Fibroblast of skin of abdomen (primary cell): ENCODE measurements at regions not wholly inside any gene's neighbourhood (a gene's known extent, or its start where the extent isn't known, plus 50 kb on each side); places are given as distances from the start of the nearest gene placed in this dataset.
"Not testable (repeated sequence)": the region's sequence is repeated elsewhere in the genome, so short reads cannot be mapped to it uniquely, and the experiment has no call there.

Experiments used
- DNase-seq: peaks from one replicate; pipeline ENCODE4 v3.0.0-alpha.2; 2013

DNA sequence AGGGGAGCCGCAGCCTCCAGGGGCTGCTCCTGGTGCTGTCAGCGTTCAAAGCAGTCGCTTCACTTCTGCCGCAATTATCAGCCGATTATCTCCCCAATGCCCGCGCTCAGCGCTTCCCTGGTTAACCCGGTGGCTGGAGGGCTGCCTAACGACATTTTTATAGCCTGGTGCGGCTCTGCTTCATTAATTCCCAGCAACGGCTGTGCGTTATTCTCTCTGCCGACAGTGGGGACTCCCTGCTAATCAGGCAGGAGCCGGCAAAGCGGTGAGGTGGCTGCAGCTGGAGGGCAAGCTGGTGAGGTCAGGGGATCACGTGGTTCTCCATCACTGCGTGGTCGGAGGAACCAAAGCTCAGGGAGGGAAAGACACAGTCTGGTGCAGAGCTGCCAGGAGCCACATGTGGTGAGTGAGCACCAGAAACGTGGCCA is 62.9 kb downstream of the GLRX5 start:
- peak; percentile 24 for DNase-seq

DNA sequence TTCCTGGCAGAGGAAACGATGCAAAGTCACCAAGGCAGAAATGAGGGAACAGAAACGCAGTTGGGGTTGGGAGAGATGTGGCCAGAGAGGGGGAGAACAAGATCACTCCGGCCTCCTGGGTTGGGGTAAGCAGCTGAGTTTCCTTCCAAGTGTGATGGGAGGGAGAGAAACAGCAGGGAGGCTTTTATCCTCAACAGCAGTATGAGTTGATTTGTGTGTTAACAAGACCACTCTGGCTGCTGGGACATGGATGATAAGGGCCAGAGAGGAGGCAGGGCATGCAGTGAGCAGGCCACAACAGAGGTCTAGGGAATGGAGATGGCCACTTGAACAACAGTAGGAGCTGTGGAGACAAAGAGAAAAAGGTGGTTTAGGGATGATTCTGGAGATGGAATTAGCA is 66.8 kb downstream of the GLRX5 start:
- no peak for DNase-seq

DNA sequence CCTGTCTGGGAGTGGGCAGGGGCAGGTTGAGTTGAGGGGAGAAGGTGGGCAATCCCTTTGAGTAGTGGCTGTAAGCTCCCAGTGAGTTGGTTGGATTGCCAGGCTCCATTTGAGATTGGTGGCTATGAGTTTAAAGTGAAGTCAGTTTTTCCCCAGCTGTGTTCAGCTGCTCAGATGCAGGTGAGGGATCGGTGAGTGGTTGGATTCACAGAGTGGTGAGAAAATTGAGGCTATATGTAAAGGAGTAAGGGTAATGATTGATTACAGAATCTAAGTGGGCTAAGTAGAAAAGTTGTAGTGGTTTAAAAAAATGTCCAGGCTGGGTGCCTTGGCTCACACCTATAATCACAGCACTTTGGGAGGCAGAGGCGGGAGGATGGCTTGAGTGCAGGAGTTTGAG is 68.6 kb downstream of the GLRX5 start:
- DNase-seq: no peak

DNA sequence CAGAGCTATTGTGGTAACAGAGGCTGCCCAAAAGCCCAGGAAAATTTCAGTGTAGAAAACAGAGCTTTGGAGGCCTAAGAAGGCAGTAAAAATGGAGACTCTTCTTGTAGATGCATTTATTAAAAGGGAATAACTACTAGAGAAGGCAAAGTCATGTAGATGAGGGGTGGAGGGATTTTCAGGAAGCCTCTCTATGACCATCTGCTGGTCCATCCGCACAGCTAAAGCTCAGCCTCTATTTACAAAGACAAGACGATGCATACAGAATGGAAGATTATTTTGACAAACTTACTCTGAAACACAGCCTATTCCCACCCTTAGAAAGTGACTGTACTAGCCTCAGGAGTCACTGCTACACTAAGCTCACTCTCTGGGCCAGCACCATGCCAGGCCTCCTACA is 71.4 kb downstream of the GLRX5 start:
- DNase-seq: no peak

DNA sequence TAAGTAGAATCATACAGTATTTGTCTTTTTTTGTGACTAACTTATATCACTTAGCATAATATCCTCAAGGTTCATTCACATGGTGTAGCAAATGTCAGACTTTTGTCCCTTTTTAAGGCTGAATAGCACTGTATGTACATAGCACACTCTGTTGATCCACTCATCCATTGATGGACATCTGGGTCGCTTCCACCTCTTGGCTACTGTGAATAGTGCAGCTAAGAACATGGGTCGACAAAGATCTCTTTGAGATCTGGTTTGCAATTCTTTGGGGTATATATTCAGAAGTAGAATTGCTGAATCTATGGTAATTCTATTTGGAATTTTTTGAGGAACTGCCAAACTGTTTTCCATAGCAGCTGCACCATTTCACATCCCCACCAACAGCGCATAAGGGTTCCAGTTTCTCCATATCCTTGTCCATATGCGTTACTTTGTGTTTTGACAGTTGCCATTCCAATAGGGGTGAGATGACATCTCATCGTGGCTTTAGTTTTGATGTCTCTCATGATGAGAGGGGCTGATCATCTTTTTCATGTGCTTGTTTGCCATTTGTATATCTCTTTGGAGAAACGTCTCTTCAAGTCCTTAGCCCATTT is 73.9 kb downstream of the GLRX5 start:
- no peak for DNase-seq

DNA sequence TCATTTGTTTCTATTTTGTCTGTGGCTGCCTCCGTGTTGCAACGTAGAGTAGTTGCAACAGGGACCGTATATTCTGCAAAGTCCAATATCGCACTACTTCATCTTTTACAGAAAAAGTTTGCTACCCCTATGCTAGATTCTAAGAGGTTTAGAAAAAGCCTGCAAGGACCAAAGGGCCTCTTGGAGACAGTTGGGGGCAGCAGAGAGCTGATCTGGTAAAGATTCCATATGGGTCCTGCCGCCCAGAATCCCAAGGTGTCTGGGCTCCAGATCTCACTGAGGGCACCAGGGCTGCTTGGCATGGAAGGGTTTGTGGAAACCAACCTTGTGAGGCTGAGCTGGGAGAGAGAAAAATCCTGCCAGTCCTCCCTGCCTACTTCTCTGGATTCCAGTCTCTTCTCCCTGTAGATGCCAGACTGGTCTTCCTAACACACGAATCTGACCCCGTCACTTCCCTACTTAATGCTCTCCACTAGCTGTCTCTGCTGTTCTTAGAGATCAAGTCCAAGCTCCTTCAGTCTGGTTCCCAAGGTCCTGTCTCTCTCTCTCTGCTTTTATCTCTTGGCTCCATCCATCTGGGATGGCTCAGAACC is 74.6 kb downstream of the GLRX5 start:
- peak; percentile 15 for DNase-seq

DNA sequence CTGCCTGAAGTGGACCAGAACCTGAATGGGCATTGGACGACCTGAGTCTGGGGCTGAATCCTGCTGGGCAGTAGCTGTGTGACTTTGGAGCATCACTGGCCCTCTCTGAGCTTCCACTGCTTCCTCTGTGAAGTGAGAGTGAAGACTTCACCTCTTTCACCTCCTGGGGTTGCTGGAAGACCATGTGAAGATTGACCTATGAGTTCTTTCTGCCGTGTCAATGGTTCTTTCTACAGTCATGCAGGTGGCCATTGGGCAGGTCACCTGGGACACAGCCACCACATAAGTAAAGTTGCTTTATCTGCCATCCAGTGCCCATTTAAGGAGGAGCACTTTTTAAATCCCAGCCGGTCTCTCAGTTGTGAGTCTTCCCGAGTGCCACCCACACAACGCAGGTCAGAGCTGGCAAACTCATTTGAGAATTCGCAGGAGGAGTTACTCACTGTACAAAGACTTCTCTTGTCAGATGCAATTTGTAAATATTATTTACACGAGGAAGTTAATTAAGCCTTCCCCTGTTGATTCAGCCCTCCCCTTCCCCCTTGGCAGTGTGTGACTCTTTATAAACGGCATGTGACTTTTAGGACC is 74.8 kb upstream of the TCL1B start:
- no peak for DNase-seq

DNA sequence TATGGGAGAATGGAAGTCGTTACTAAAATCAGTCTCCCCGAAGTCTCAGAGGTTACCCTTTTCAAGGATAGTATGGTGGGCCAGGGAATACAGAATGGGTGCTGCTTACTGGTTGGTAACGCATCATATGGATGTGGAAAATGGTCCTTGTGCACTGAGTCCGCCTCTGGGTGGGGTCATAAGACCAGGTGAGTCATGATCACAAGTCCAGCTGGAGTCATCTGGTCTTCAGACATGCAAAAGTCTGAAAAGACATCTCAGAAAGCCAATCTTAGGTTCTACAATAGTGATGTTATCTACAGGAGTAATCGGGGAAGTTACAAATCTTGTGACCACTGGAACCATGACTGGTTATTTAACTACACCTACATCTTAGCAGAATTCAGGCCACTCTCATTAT is 71.9 kb upstream of the TCL1B start:
- no peak for DNase-seq

DNA sequence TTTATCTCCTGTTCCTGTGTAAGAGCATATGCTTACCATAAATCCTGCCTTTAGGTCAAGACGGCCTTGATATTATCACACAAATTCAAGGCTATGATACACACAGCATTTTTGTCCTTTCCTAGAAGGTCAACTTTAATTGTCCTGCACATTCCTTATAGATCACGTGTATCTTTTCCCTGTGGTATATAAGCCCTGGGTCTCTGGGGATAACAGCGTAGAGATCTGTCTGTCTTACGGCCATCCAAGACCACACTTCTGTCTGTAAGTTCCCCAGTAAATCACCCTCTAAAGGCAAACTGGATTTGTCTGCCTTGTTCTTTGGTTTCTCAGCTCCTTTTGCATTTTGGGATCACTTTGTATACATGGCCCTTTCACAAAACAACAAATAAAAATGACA is 69.5 kb upstream of the TCL1B start:
- DNase-seq: no peak

DNA sequence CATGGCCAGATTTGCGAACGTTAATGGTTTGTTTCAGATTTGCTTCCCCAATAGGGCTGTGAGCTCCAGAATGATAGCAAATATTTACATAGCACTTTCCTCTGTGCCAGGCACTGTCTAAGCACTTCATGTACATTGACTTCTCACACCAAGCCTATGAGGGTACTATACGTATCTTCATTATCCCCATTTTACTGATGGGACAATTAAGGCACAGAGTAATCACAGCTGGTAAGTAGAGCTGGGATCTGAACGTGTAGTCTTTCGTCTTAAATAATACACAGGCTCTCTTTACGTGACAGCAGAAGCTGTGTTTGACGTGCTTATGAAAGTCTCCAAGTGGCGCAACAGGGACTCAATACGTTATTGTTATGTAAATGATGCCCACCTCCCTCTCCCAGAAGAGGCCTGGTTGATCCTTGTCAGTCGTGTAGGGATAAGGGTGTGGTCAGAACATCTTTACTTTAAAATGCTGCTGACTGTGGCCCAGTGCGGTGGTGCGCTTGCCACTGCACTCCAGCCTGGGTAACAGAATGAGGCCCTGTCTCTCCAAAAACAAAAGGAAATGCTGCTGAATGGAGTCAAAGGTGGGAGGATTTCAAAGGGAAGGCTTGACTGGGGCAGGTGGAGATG is 66.3 kb upstream of the TCL1B start:
- no peak for DNase-seq

DNA sequence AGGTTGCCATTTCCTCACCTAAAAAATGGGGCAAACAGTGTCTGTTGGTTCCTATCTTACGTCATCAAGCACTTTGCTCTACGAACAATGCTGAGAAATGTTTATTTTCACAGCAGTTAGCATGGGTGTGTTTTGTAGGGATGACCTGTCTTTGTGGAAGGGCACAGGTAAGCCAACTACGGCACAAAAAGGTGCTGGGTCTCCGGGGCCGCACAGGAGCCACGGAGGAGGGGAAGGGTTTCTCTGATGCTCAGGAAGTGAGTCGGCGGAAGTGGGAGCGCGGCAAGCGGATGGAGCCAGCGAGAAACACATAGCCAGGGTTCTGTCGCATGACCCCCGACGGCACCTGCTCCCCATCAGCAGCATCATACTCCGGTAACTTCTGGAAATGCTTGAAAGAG is 65.6 kb upstream of the TCL1B start:
- no peak for DNase-seq

DNA sequence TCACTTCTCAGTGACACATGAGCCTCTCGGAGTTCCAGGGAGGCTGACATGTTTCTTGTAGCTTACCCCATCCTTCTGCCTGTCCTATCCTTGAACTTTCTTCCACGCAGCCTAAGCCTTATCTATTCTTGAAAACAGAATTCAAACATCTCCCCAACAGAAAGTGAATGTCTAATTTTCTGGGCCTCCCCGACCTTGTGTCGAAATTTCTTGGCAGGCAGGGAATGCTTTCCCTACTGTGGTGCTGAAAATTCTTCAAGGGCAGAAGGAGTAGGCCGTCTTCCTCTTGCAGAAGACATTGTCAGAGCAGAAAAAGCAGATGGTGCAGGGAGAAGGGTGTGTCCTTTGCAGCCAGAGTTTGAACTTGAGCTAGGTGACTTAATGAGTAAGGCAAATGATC is 63.0 kb upstream of the TCL1B start:
- DNase-seq: no peak

DNA sequence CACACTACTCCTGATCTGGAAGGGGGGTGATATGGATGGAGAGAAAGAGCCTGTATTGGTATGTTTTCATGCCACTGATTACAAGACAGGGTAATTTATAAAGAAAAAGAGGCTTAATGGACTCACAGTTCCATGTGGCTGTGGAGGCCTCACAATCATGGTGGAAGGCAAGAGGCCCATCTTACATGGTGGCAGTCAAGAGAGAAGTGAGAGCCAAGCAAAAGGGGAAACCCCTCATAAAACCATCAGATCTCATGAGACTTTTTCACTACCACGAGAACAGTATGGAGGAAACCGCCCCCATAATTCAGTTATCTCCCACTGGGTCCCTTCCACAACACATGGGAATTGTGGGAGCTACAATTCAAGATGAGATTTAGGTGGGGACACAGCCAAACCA is 60.5 kb upstream of the TCL1B start:
- not testable (repeated sequence) for DNase-seq

DNA sequence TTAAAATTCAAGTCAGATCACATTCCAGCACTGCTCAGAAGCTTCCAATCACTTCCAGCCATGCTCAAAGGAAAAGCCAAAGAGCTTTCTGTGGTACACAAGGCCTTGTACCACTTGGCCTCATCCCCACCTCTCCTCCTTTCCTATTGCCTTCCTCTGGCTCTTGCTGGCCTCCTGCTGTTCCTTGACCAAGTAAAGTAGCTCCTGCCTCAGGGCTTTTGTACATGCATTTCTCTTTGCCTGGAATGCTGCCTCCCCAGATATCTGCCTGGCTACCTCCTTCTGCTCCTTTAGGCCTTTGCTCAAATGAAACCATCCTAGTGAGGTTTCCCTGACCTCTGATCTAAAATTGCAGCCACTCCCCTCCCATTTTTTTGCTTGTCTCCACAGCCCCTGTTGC is 51.2 kb upstream of the TCL1B start:
- no peak for DNase-seq
